ENCODE measurements at regions not wholly inside any gene's neighbourhood (a gene's known extent, or its start where the extent isn't known, plus 50 kb on each side); places are given as distances from the start of the nearest gene placed in this dataset.

DNA sequence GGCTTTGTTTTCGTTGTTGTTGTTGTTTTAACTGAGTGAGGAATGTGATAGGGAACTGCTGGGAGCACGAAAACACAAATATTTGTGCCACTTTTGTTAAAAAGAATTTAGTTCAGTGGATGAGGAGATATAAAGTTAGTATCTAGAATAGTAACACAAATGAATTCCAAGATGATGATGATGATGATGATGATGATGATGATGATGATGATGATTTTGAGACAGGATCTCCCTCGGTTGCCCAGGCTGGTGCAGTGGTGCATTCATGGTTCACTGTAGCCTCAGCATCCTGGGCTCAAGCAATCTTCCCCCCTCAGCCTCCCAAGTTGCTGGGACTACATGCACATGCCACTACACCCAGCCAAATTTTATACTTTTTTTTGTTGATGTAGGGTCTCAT is 223.7 kb downstream of the DSEL start:
- TF ChIP-seq, protein P1, sequence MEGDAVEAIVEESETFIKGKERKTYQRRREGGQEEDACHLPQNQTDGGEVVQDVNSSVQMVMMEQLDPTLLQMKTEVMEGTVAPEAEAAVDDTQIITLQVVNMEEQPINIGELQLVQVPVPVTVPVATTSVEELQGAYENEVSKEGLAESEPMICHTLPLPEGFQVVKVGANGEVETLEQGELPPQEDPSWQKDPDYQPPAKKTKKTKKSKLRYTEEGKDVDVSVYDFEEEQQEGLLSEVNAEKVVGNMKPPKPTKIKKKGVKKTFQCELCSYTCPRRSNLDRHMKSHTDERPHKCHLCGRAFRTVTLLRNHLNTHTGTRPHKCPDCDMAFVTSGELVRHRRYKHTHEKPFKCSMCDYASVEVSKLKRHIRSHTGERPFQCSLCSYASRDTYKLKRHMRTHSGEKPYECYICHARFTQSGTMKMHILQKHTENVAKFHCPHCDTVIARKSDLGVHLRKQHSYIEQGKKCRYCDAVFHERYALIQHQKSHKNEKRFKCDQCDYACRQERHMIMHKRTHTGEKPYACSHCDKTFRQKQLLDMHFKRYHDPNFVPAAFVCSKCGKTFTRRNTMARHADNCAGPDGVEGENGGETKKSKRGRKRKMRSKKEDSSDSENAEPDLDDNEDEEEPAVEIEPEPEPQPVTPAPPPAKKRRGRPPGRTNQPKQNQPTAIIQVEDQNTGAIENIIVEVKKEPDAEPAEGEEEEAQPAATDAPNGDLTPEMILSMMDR (IDR thresholded peaks at IDR 0.05), result no peak
- TF ChIP-seq CBFB (CRISPR knock-in tag; IDR thresholded peaks at IDR 0.05; ENCODE audit: low read depth) (no peak), ATF1 (CRISPR knock-in tag; IDR thresholded peaks at IDR 0.05) (no peak), KAT7 (CRISPR knock-in tag; IDR thresholded peaks at IDR 0.05; ENCODE audit: borderline replicate concordance) (no peak), FOXJ3 (CRISPR knock-in tag; IDR thresholded peaks at IDR 0.05; ENCODE audit: borderline replicate concordance) (no peak), ESRRA (CRISPR knock-in tag; IDR thresholded peaks at IDR 0.05; ENCODE audit: borderline replicate concordance) (no peak)
- TF ChIP-seq, protein P2, sequence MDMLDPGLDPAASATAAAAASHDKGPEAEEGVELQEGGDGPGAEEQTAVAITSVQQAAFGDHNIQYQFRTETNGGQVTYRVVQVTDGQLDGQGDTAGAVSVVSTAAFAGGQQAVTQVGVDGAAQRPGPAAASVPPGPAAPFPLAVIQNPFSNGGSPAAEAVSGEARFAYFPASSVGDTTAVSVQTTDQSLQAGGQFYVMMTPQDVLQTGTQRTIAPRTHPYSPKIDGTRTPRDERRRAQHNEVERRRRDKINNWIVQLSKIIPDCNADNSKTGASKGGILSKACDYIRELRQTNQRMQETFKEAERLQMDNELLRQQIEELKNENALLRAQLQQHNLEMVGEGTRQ (CRISPR knock-in tag; IDR thresholded peaks at IDR 0.05), result no peak
- TF ChIP-seq, protein P3, sequence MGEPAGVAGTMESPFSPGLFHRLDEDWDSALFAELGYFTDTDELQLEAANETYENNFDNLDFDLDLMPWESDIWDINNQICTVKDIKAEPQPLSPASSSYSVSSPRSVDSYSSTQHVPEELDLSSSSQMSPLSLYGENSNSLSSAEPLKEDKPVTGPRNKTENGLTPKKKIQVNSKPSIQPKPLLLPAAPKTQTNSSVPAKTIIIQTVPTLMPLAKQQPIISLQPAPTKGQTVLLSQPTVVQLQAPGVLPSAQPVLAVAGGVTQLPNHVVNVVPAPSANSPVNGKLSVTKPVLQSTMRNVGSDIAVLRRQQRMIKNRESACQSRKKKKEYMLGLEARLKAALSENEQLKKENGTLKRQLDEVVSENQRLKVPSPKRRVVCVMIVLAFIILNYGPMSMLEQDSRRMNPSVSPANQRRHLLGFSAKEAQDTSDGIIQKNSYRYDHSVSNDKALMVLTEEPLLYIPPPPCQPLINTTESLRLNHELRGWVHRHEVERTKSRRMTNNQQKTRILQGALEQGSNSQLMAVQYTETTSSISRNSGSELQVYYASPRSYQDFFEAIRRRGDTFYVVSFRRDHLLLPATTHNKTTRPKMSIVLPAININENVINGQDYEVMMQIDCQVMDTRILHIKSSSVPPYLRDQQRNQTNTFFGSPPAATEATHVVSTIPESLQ (CRISPR knock-in tag; IDR thresholded peaks at IDR 0.05), result no peak
- TF ChIP-seq, protein P4, sequence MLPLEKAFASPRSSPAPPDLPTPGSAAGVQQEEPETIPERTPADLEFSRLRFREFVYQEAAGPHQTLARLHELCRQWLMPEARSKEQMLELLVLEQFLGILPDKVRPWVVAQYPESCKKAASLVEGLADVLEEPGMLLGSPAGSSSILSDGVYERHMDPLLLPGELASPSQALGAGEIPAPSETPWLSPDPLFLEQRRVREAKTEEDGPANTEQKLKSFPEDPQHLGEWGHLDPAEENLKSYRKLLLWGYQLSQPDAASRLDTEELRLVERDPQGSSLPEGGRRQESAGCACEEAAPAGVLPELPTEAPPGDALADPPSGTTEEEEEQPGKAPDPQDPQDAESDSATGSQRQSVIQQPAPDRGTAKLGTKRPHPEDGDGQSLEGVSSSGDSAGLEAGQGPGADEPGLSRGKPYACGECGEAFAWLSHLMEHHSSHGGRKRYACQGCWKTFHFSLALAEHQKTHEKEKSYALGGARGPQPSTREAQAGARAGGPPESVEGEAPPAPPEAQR (CRISPR knock-in tag; IDR thresholded peaks at IDR 0.05), result no peak
- TF ChIP-seq, protein P5, sequence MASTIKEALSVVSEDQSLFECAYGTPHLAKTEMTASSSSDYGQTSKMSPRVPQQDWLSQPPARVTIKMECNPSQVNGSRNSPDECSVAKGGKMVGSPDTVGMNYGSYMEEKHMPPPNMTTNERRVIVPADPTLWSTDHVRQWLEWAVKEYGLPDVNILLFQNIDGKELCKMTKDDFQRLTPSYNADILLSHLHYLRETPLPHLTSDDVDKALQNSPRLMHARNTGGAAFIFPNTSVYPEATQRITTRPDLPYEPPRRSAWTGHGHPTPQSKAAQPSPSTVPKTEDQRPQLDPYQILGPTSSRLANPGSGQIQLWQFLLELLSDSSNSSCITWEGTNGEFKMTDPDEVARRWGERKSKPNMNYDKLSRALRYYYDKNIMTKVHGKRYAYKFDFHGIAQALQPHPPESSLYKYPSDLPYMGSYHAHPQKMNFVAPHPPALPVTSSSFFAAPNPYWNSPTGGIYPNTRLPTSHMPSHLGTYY (CRISPR knock-in tag; IDR thresholded peaks at IDR 0.05), result no peak
- TF ChIP-seq, protein P6, sequence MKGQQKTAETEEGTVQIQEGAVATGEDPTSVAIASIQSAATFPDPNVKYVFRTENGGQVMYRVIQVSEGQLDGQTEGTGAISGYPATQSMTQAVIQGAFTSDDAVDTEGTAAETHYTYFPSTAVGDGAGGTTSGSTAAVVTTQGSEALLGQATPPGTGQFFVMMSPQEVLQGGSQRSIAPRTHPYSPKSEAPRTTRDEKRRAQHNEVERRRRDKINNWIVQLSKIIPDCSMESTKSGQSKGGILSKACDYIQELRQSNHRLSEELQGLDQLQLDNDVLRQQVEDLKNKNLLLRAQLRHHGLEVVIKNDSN (CRISPR knock-in tag; IDR thresholded peaks at IDR 0.05), result no peak
- TF ChIP-seq, protein P7, sequence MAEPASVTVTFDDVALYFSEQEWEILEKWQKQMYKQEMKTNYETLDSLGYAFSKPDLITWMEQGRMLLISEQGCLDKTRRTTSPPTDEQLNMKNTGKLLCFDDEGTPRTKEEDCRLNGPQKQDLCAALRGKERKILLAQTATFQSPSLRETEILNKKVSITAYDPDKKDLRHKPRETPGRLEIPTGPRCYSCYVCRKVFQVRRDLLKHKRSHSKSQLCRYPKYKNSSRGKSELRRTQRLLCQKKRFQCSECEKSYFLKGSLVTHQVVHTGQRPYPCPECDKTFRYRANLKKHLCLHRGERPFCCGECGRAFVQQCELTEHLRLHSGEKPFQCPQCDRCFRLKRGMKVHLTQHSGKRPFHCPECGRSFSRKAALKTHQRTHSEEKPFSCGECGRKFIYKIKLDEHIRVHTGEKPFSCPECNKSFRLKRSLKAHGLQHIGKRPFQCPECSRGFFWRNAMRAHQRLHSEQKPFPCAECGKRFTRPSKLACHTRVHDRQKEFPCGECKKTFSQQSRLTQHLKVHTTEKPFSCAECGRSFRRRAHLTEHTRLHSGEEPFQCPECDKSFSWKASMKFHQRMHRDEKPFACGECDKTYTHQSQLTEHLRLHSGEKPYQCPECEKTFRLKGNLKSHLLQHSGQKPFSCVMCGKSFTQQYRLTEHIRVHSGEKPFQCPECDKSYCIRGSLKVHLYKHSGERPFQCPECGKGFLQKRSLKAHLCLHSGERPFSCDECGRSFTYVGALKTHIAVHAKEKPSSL (CRISPR knock-in tag; conservative IDR thresholded peaks at IDR 0.05), result no peak
- TF ChIP-seq, protein P8, sequence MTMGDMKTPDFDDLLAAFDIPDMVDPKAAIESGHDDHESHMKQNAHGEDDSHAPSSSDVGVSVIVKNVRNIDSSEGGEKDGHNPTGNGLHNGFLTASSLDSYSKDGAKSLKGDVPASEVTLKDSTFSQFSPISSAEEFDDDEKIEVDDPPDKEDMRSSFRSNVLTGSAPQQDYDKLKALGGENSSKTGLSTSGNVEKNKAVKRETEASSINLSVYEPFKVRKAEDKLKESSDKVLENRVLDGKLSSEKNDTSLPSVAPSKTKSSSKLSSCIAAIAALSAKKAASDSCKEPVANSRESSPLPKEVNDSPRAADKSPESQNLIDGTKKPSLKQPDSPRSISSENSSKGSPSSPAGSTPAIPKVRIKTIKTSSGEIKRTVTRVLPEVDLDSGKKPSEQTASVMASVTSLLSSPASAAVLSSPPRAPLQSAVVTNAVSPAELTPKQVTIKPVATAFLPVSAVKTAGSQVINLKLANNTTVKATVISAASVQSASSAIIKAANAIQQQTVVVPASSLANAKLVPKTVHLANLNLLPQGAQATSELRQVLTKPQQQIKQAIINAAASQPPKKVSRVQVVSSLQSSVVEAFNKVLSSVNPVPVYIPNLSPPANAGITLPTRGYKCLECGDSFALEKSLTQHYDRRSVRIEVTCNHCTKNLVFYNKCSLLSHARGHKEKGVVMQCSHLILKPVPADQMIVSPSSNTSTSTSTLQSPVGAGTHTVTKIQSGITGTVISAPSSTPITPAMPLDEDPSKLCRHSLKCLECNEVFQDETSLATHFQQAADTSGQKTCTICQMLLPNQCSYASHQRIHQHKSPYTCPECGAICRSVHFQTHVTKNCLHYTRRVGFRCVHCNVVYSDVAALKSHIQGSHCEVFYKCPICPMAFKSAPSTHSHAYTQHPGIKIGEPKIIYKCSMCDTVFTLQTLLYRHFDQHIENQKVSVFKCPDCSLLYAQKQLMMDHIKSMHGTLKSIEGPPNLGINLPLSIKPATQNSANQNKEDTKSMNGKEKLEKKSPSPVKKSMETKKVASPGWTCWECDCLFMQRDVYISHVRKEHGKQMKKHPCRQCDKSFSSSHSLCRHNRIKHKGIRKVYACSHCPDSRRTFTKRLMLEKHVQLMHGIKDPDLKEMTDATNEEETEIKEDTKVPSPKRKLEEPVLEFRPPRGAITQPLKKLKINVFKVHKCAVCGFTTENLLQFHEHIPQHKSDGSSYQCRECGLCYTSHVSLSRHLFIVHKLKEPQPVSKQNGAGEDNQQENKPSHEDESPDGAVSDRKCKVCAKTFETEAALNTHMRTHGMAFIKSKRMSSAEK (CRISPR knock-in tag; IDR thresholded peaks at IDR 0.05; ENCODE audit: borderline replicate concordance), result no peak
